CD4-positive, alpha-beta T cell treated with Interferon alpha-2 for 1 hour (primary cell): ENCODE measurements at regions not wholly inside any gene's neighbourhood (a gene's known extent, or its start where the extent isn't known, plus 50 kb on each side); places are given as distances from the start of the nearest gene placed in this dataset.
"Not testable (repeated sequence)": the region's sequence is repeated elsewhere in the genome, so short reads cannot be mapped to it uniquely, and the experiment has no call there.

Experiments used
- DNase-seq, 2 donors: peaks; one replicate each; pipeline ENCODE4 v3.0.0-alpha.2; 2020 to 2022

DNA sequence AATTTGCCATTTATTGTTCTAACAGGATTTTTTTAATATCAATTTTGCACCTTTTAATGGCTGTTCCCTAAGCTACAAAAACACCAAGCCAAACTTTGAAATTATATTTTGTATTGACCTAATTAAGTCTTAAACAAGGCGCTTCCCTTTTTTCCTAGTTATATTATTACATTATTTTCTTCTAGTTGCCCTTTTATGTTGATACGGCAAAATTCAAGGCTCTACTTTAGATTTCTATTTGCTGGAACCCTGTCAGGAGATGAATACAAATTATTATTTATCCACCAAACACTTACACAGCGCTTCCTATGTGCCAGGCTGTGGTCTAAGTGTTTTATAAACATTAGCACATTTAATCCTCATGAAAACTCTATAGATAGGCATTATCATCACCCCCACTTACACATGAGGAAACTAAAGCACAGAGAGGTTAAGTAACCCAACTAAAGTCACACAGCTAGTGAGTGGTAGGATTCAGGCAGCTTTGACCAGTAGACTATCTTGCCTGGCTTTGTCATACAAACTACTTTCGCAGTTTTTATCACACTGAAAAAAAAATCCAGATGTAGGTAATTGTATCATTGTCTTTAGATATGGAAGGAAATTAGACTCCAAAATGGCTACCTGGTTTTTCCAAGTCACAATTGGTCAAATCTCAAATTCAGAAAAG is 456.5 kb downstream of the STK39 start:
- no peak for DNase-seq

- no peak for DNase-seq
Observed at GRCh38 chr2:167790189-167790588, 457.2 kb downstream of the STK39 start.

GRCh38 chr2:167787562-167787961 is 459.8 kb downstream of the STK39 start:
- DNase-seq, result no peak

DNA sequence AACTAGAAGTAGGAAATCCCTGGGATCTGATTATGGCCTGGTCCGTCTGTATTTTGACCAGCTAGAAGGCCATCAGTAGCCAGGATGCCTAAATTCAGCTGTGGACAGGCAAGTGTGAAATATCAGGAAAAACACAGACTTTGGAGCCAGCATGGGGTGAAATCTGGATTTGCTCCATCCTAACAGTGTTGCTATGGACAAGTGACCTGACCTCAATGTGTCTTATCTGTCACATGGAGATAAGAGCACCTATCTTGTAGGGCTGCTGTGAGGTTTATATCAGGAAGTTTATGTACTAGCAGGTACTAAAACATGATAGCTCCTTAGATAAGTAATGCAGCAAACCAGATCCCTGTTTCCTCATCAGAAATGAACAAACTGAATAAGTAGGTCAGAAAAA is 460.4 kb downstream of the STK39 start:
- no peak for DNase-seq

GRCh38 chr2:167785606-167786216 is 461.7 kb downstream of the STK39 start:
- DNase-seq, result no peak

GRCh38 chr2:167784084-167784425 is 463.3 kb downstream of the STK39 start:
- no peak for DNase-seq

DNA sequence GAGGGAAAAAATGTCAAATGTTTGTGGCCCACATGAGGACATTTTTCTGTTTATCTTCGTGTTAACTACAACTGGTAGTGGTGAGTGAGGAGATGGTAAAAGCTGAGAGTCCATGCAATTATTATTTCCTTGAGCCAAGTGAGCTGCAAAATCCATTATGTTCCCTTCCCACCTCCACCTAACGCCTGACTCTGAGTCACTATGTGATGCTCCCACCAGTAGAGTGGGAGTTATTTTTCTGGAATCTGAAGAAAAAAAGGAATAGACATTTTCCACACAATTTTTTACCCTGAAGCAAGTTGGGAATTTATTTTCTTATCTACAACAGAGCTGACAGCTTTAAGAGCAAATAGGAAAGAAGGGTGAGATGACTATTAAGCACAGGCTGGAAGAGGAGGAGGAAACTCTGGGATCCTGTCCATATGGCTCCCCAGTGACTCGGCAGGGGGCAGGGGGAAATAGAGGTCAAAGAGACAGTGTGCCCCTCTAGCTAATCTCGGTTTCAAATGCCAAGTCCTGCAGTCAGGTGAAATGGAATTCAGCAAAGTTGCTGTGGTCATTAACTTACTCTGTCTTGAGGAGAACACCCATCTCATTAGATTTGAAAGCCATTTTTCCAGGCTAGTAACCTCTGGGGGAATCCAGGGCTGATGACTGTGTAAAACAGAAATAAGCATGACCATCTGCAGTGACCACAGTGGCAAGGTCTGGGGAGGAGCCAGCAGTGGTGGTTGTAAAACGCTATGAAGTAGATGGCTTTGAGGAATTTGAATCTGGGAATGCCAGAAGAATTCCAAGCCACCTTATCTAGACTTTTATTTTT is 463.9 kb downstream of the STK39 start:
- DNase-seq, result no peak

DNA sequence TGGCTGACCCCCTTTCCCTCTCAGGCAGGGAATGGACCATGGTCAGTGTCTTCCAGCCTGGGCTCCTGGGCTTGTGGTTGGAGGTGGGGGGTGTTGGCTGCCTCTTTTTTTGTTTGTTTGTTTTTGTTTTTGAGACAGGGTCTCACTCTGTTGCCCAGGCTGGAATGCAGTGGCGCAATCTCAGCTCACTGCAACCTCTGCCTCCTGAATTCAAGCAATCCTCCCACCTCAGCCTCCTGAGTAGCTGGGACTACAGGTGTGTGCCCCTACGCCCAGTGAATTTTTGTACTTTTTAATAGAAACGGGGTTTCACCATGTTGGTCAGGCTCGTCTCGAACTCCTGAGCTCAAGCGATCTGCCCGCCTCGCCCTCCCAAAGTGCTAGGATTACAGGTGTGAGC is 465.8 kb downstream of the STK39 start:
- DNase-seq, result not testable (repeated sequence)

DNA sequence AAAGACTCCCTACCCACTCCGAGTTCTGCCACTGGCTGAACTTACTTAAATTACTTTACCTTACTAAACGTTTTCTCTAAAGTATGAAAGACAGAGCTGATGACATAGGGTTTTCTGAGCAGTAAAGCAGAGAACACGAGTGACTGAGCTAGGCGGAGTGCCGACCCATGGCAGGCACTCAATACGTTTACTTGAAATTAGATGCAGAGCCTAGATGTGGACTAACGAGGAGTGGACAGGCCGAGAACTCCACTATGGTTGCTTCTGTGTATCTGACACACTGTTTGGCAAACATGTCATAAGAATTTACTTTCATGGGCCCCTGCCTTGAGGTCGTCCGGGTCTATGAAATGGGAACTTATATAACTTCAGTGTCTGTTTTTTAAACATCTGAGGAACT is 471.0 kb downstream of the STK39 start:
- DNase-seq, result no peak

- no peak for DNase-seq
Observed at GRCh38 chr2:167771628-167772027, 475.8 kb downstream of the STK39 start.

DNA sequence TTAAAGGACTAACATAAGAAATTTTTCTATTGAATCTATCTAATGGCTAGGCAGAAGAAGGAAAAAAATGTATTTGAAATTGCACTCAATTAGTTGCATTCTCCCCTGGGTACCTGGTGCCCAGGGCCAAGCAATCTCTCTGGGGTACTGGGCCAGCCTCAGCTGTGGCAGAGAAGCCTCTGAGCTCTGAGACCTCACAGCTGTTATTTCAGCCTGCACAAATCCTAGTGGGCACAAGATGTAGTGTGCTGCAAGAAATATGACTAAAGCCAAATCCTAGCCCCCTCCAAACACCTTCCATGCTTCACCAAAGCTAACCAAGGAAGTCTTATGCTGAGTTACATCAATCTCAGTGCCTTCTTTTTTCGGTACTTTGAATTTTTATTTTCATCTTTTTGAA is 478.4 kb downstream of the STK39 start:
- DNase-seq, result no peak

GRCh38 chr2:167767830-167768229 is 479.6 kb downstream of the STK39 start:
- no peak for DNase-seq

DNA sequence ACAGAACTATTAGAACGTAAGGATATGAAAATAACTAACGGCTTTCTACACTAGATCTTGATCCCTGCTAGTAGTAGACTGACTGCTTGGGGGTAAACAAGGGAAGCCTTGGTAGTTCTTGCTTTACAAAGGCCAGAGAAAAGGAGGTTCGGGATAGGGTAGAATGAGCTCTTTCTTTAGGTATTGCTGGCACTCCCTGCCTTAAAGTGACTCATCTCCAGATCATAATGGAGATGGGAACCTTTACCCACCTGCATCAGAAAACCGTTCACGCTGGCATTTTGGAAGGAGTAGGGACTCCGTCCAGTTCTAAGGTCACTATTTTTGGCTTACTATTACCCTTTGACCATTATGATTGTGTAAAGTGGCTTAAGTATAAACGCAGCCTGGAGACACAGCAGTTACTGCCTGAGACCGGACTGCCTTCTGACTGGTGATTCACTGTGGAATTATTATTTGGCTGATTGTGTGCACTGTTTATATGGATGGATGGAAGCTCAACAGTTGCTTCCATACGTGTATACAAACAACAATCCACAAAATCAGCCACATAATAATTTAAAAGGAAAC is 482.5 kb downstream of the STK39 start:
- no peak for DNase-seq

GRCh38 chr2:167761465-167762136 is 485.8 kb downstream of the STK39 start:
- no peak for DNase-seq

- DNase-seq, result no peak
Observed at GRCh38 chr2:167759531-167759930, 487.9 kb downstream of the STK39 start.

DNA sequence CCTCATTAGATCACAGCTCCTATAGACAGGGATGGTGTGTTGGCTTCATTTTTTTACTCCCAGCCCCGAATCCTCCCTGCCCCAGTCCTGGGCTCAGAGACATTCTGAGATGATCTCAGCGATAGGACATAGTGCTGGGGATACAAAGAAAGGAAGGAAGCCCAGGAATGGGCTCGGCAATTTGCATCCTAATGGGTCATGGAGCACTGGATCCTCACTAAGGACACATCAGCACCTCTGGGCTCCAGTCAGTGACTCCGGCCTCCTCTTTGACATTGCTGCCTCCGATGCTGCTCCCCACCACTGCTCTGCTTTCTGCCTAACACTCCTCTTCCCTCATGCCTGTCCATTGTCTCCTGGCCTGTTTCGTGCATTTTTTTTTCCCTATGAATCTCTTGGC is 489.1 kb downstream of the STK39 start:
- DNase-seq, result no peak

- no peak for DNase-seq
Observed at GRCh38 chr2:167756446-167756845, 490.9 kb downstream of the STK39 start.

DNA sequence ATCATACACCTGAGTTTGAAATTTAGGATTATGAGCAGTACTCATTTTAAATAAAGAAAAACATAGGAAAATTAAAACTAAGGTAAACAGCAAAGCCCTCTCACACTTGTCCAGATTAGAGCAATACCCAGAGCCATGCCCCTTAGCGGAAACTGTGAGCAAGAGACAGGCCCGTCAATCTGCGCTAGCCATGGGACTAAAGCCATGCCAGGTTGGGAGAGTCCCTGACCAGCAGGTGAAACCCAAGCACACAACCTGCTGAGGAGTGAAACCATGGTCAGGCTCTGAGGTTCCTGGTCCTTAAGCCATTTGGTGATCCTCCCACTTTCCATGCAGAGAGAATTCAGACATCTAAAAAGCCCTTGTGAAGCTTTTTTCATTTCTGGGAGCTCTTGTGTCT is 494.3 kb downstream of the STK39 start:
- DNase-seq, result no peak

GRCh38 chr2:167752734-167753133 is 494.7 kb downstream of the STK39 start:
- DNase-seq, result no peak

GRCh38 chr2:167750675-167751074 is 496.7 kb downstream of the STK39 start:
- DNase-seq, result no peak

- no peak for DNase-seq
Observed at GRCh38 chr2:167749660-167750059, 497.7 kb downstream of the STK39 start.

GRCh38 chr2:167749016-167749415 is 498.4 kb downstream of the STK39 start:
- no peak for DNase-seq

- DNase-seq, result no peak
Observed at GRCh38 chr2:167748536-167748935, 498.9 kb downstream of the STK39 start.
